ENCODE measurements at regions not wholly inside any gene's neighbourhood (a gene's known extent, or its start where the extent isn't known, plus 50 kb on each side); places are given as distances from the start of the nearest gene placed in this dataset.

GRCh38 chr4:135065366-135065765 lies 863.8 kb upstream of the PABPC4L start:
- TF ChIP-seq, protein P1, sequence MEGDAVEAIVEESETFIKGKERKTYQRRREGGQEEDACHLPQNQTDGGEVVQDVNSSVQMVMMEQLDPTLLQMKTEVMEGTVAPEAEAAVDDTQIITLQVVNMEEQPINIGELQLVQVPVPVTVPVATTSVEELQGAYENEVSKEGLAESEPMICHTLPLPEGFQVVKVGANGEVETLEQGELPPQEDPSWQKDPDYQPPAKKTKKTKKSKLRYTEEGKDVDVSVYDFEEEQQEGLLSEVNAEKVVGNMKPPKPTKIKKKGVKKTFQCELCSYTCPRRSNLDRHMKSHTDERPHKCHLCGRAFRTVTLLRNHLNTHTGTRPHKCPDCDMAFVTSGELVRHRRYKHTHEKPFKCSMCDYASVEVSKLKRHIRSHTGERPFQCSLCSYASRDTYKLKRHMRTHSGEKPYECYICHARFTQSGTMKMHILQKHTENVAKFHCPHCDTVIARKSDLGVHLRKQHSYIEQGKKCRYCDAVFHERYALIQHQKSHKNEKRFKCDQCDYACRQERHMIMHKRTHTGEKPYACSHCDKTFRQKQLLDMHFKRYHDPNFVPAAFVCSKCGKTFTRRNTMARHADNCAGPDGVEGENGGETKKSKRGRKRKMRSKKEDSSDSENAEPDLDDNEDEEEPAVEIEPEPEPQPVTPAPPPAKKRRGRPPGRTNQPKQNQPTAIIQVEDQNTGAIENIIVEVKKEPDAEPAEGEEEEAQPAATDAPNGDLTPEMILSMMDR (IDR thresholded peaks at IDR 0.05) = no peak
- no peak for TF ChIP-seq POLR2A (IDR thresholded peaks at IDR 0.05)
